IPS DF 6.9 (cell line): ENCODE measurements at regions not wholly inside any gene's neighbourhood (a gene's known extent, or its start where the extent isn't known, plus 50 kb on each side); places are given as distances from the start of the nearest gene placed in this dataset.

Experiments used
- DNase-seq: peaks from one replicate; pipeline ENCODE4 v3.0.0-alpha.2; 2013; ENCODE audit warnings: low read depth, low spot score
- H3K27ac ChIP-seq: one replicate; pipeline ENCODE4 v1.5.1; 2013; ENCODE audit warnings: low read length, control low read depth
- H3K27me3 ChIP-seq: 2 replicates; pipeline ENCODE4 v1.6.1; 2013; ENCODE audit warnings: mild to moderate bottlenecking, low read length; ENCODE audit not compliant: control insufficient read depth, insufficient read depth
- H3K36me3 ChIP-seq: 2 replicates; pipeline ENCODE4 v1.6.1; 2013; ENCODE audit warnings: low read length; ENCODE audit not compliant: control insufficient read depth, insufficient read depth
- H3K4me1 ChIP-seq: 2 replicates; pipeline ENCODE4 v1.6.1; 2013; ENCODE audit warnings: low read length; ENCODE audit not compliant: control insufficient read depth, insufficient read depth
- H3K4me3 ChIP-seq: 2 replicates; pipeline ENCODE4 v1.5.1; 2013; ENCODE audit warnings: mild to moderate bottlenecking, low read length
- H3K9me3 ChIP-seq: 2 replicates; pipeline ENCODE4 v1.6.1; 2013; ENCODE audit warnings: low read length, inconsistent platforms; ENCODE audit not compliant: control insufficient read depth, insufficient read depth
- WGBS: extraction: QIAGEN DNeasy Blood & Tissue Kit; methylation state at CpG from one replicate; pipeline ENCODE4 v1.1.7; 2013; ENCODE audit warnings: mixed read lengths, missing lambda C conversion rate; ENCODE audit not compliant: insufficient read length, insufficient coverage; 5-methylcytosine and 5-hydroxymethylcytosine counted together

DNA sequence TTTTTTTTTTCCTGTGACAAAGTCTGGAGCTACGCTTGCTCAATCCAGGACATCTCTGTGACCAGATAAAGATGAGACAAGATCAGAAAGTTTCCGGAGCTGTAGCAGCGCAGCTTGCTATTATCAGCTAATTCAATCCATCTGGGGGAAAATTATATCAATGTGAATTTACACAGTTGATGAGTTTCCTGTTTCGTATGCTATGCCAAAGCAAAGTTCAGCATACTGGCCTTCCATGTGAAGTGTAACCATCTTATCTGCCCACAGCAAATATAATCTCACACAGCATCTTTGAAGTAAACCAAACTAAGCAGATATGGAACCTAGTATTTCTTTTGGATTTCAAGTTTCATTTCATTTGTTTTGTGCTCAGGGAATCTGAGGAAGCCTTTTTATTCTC lies 1767.7 kb downstream of the EFNA5 start:
- no peak overlapping the region for H3K27ac ChIP-seq
- no peaks in the 10 kb centered on the region for H3K4me1 ChIP-seq
- H3K27me3 ChIP-seq = no peaks in the 10 kb centered on the region
- no peak overlapping the region for H3K4me3 ChIP-seq
- no CpG with 5 or more reads among the region's 4 CpGs for WGBS
- H3K36me3 ChIP-seq = no peaks in the 10 kb centered on the region
- H3K9me3 ChIP-seq = no peaks in the 10 kb centered on the region
- DNase-seq = no peak

DNA sequence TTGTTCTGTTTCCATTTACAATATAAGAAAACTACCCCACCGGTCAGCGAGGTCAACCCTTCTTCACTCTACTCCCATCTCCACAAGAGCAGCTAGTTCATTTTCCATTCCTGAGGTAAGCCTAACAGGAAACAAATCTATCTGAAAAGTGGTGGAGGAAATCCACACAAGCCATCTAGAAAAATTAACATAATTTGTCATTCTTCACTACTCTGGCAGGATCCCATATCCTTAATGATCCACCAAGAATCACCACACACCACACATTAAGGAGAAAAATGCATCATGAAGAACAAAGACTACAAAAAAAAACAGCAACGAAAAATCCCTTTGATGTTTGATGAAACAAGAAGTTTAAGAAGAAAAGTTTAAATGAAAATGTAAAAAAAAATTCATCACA lies 1771.0 kb downstream of the EFNA5 start:
- WGBS = no CpG with 5 or more reads among the region's 3 CpGs
- Histone ChIP-seq H3K4me3 (no peak overlapping the region), H3K4me1 (no peaks in the 10 kb centered on the region)

DNA sequence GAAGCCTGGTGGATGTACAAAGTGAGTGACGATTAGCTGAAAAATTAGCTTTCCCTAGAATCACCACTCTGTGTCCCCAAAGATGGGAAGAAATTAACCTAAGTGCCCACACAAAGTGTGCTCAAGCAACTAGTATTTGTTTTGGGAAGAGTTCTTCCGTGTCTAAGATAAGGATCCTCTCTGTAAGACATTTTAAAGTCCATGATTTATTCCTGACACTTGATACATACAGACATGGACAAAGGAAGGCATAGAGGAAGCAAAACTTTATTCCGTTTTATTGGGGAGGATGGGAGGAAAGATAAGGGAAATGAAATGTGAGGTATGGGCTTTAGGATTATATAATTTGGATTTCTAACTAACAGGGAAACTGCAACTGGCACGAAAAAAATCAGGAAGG lies 1772.6 kb downstream of the EFNA5 start:
- no peak for DNase-seq
- no peaks in the 10 kb centered on the region for H3K9me3 ChIP-seq
- H3K27me3 ChIP-seq = no peaks in the 10 kb centered on the region
- no peak overlapping the region for H3K27ac ChIP-seq
- WGBS = 100% methylated on average over 1 of the region's 4 CpGs
- no peaks in the 10 kb centered on the region for H3K36me3 ChIP-seq
- no peak overlapping the region for H3K4me3 ChIP-seq
- H3K4me1 ChIP-seq = no peaks in the 10 kb centered on the region

More for the DNA sequence above, 1771.0 kb downstream of the EFNA5 start:
- H3K27me3 ChIP-seq = no peaks in the 10 kb centered on the region
- H3K27ac ChIP-seq = no peak overlapping the region
- no peak for DNase-seq
- no peaks in the 10 kb centered on the region for H3K36me3 ChIP-seq
- no peaks in the 10 kb centered on the region for H3K9me3 ChIP-seq

DNA sequence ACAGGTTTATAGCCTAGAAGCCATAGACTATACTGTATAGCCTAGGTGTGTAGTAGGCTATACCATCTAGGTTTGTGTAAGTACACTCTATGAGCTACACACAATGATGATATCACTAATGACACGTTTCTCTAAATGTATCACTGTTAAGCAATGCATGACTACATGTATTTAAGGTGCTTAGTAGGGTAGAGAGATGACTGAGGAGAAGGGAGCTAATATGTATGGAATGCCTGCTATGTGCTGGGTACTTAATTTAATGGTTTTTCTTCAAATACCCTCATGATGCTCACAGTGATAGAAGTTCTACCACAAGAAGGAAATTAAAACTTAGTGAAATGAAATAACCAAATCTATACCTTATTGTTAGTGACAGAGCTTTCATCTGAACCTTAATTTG lies 1785.5 kb downstream of the EFNA5 start:
- WGBS = no CpG with 5 or more reads among the region's 1 CpG
- Histone ChIP-seq H3K4me3 (no peak overlapping the region), H3K27me3 (no peaks in the 10 kb centered on the region), H3K9me3 (no peaks in the 10 kb centered on the region), H3K27ac (no peak overlapping the region), H3K36me3 (no peaks in the 10 kb centered on the region), H3K4me1 (no peaks in the 10 kb centered on the region)
- no peak for DNase-seq

DNA sequence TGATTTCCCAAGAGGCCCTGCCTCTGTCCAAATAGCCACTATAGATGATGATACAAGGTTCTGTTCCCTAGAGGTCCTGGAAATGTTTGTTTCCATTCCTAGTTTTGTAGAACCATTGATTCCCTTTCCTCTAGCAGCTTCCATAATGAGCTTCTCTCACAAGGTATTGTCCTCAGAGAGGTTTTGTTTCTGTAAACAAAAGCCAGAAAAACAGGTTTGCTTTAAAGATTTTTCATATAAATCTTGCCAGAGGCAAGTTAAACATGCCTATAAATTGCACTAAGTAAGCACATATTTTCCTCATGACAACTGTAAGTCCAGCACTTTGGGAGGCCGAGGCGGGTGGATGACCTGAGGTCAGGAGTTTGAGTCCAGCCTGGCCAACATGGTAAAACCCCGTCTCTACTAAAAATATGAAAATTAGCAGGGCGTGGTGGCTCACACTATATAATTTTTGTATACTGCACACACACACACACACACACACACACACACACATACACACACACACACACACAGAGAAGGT lies 1787.7 kb downstream of the EFNA5 start:
- no peak for DNase-seq
- Histone ChIP-seq H3K4me3 (no peak overlapping the region), H3K4me1 (no peaks in the 10 kb centered on the region), H3K27ac (no peak overlapping the region), H3K27me3 (no peaks in the 10 kb centered on the region), H3K9me3 (no peaks in the 10 kb centered on the region), H3K36me3 (no peaks in the 10 kb centered on the region)
- no CpG with 5 or more reads among the region's 4 CpGs for WGBS

DNA sequence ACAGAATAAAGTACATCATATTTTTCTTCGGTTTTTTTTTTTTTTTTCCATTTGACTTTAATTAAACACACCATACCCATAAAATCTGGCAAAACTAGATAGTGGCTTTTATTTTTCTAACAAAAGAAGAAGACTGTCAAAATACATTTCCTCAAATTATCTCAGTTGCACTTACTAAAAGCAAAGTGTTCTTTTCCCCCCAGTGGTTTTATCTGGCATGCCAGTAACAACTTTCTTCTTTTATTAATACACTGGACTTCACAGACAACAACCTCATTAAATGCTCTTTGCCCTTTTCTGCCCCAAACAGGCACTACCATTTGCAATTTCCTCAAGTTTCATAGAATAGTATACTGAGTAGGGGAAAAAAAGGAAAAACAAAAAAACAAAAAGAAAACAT lies 1792.3 kb downstream of the EFNA5 start:
- no peak overlapping the region for H3K27ac ChIP-seq
- H3K27me3 ChIP-seq = no peaks in the 10 kb centered on the region
- H3K9me3 ChIP-seq = no peaks in the 10 kb centered on the region
- WGBS = no CpG with 5 or more reads among the region's 1 CpG
- no peak overlapping the region for H3K4me3 ChIP-seq
- no peaks in the 10 kb centered on the region for H3K4me1 ChIP-seq
- DNase-seq = no peak
- no peaks in the 10 kb centered on the region for H3K36me3 ChIP-seq

- Histone ChIP-seq H3K27ac (no peak overlapping the region), H3K27me3 (no peaks in the 10 kb centered on the region), H3K9me3 (no peaks in the 10 kb centered on the region), H3K4me1 (no peaks in the 10 kb centered on the region), H3K36me3 (no peaks in the 10 kb centered on the region), H3K4me3 (no peak overlapping the region)
- WGBS = no CpG with 5 or more reads among the region's 2 CpGs
- DNase-seq = no peak
Measured at GRCh38 chr5:105877592-105877991, 1793.1 kb downstream of the EFNA5 start.

GRCh38 chr5:105874316-105874715 lies 1796.4 kb downstream of the EFNA5 start:
- DNase-seq = no peak
- Histone ChIP-seq H3K4me1 (no peaks in the 10 kb centered on the region), H3K9me3 (no peaks in the 10 kb centered on the region), H3K36me3 (no peaks in the 10 kb centered on the region), H3K27ac (no peak overlapping the region), H3K4me3 (no peak overlapping the region), H3K27me3 (no peaks in the 10 kb centered on the region)
- WGBS = no CpG with 5 or more reads among the region's 2 CpGs

DNA sequence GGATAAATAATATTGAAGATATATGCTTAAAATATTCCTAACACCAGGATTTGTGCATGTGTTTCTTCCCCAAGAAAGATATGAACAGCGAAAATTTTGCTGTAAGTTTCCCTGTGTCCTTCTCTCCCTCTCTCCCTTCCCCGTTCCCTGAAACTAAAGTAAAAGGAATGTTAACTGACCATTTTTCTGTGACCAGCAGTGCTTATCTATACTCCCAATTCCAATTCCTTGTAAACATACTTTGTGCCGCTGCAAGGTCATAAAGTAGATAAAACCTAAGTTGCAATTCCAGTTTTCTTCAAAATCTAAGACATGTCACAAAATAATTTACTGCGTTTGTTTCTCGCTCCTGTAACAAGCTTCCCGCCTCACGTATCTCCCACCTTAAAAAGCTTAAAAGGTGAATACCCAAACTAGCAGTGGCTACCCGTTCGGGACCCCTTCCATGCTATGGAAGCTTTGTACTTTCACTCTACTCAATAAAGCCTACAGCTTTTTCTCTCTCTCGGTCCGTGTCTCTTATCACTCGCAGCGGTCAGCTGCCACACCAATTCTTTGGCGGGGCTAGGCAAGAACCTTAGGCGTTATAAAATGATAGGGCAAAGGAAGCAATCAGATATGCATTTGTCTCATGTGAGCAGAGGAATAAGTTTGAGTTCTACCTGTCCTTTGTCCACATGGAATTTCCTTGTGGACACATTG lies 1798.0 kb downstream of the EFNA5 start:
- DNase-seq = no peak
- Histone ChIP-seq H3K4me3 (no peak overlapping the region), H3K9me3 (no peaks in the 10 kb centered on the region), H3K27ac (no peak overlapping the region), H3K36me3 (no peaks in the 10 kb centered on the region), H3K4me1 (no peaks in the 10 kb centered on the region), H3K27me3 (no peaks in the 10 kb centered on the region)
- WGBS = no CpG with 5 or more reads among the region's 15 CpGs

DNA sequence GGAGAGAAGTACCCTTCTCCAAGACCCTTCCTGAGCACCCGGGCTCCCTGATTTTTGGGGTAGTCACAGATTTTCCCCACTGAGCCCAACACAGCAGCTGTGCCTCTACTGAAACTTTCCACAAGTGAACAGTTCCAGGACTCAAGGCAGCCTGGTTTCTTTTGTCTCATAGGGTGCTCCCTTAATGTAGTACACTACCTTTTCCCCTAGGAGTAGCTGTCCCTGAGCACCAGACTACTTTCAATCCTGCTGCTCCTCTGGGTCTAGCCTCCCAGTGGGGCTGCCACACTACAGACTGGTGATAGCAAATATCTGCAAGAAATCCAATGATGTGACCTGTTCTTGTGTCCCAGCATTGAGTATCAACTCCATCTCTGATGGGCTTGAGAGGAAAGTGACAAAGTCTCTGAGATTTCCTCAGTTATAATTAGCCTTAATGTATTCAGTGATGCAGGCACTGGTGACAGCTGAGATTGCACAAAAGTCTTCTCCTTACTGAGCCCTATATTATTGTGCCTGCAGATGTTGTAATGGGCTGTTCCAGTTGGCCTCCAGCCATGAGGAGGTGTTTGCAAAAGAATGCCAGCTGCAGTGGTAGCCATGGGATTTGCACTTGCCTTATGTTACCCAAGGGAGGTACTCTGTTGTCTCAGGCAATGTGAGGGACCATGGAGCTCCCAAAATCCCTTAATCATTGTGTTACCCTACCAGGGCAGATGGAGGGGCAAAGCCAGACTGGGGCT lies 1802.5 kb downstream of the EFNA5 start:
- WGBS = no CpG with 5 or more reads among the region's 1 CpG
- Histone ChIP-seq H3K4me1 (no peaks in the 10 kb centered on the region), H3K4me3 (no peak overlapping the region), H3K27me3 (no peaks in the 10 kb centered on the region), H3K27ac (no peak overlapping the region), H3K9me3 (no peaks in the 10 kb centered on the region), H3K36me3 (no peaks in the 10 kb centered on the region)
- DNase-seq = no peak
